SIG-M5 treated with dmso at 0.1 percent for 504 hours (cell line): ENCODE measurements at regions not wholly inside any gene's neighbourhood (a gene's known extent, or its start where the extent isn't known, plus 50 kb on each side); places are given as distances from the start of the nearest gene placed in this dataset.
"Not testable (repeated sequence)": the region's sequence is repeated elsewhere in the genome, so short reads cannot be mapped to it uniquely, and the experiment has no call there.

Experiments
- DNase-seq: peaks from one replicate; lab custom pipeline; 2025; ENCODE audit not compliant: unreplicated experiment; lab: John Stamatoyannopoulos, UW

DNA sequence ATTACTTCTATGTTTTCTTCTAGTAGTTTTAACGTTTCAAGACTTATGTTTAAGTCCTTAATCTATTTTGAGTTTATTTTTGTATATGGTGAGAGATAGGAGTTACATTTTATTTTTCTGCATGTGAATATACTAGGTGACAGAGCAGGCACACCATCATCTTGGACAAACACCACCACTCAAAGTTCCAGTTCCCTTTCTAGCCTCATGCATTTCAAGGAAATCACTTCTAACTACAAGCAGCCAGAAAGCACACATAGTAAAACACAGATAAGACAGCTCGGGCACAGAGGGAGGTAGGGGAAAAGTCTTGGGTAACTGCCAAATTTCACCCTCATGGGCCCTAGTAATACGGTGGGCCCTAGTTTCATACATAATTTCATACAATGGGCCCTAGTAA, 609.4 kb upstream of the HS3ST5 start:
- DNase-seq: no peak

- DNase-seq: no peak
These were observed 602.6 kb upstream of the HS3ST5 start for GRCh38 chr6:114945392-114945791.

DNA sequence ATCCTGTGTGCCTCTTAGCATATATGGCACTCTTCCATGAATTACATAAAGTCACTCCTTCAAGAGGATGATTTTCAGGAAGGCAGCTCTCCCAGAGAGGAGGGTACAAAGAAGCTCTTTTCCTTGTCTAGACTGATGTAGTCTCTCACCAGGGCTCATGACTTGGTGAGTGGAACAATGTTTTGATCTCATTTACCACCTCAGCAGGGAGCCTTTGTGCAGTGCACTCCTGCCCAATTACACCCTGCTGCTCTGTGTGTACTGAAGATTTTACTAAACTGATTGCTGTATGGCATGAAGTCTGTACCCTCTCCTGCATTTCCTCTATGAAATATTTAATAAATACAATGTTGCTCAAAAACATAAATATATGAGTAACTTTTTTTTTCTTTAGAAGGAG, 598.3 kb upstream of the HS3ST5 start:
- no peak for DNase-seq

- no peak for DNase-seq
These were observed 597.4 kb upstream of the HS3ST5 start for GRCh38 chr6:114940181-114940580.

- no peak for DNase-seq
These were observed 596.8 kb upstream of the HS3ST5 start for GRCh38 chr6:114939630-114940029.

- DNase-seq: no peak
These were observed 593.3 kb upstream of the HS3ST5 start for GRCh38 chr6:114936080-114936479.

- DNase-seq: no peak
These were observed 591.3 kb upstream of the HS3ST5 start for GRCh38 chr6:114934079-114934478.

DNA sequence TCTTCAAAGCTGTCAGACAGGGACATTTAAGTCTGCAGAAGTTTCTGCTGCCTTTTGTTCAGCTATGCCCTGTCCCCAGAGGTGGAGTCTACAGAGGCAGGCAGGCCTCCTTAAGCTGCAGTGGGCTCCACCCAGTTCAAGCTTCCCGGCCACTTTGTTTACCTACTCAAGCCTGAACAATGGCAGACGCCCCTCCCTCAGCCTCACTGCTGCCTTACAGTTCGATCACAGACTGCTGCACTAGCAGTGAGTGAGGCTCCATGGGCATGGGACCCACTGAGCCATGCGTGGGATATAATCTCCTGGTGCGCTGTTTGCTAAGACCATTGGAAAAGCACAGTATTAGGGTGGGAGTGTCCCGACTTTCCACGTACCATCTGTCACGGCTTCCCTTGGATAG, 585.9 kb upstream of the HS3ST5 start:
- DNase-seq: not testable (repeated sequence)

DNA sequence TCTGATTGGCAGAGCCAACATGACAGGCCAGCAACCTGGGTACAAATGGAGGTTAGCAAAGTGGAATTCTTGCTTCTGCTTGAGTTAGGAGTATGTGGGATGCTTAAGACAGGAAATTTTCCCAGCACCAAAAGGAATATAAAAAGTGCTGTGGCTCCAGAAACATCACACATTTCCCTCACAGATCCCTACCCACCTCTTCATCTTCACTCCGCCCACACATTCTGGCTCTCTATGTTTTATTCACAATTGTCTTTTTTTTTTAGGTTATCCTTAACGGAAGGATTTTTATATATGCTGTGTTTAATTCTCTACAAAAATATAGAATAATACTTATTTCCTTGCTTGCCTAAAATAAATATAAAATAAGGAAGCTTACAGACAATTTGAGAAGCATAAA, 563.3 kb upstream of the HS3ST5 start:
- no peak for DNase-seq

DNA sequence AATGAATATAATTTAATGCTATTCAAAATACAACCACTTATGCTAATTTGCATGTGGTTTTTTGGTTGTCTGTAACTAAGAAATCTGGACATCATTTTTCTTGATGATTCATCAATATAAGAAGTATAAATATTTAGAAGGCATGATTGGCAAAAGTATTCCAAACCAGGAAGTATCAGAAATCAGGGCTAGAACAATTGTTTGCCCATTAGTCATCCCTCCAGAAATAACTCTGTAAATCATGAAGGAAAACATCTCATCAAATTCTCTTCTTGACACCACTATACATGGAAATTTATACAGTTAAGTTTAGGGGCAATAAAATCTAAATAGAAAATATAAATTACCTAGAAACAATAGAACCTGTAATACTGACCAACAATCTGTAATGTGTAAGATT, 554.7 kb upstream of the HS3ST5 start:
- no peak for DNase-seq

- no peak for DNase-seq
These were observed 549.4 kb upstream of the HS3ST5 start for GRCh38 chr6:114892211-114892610.

DNA sequence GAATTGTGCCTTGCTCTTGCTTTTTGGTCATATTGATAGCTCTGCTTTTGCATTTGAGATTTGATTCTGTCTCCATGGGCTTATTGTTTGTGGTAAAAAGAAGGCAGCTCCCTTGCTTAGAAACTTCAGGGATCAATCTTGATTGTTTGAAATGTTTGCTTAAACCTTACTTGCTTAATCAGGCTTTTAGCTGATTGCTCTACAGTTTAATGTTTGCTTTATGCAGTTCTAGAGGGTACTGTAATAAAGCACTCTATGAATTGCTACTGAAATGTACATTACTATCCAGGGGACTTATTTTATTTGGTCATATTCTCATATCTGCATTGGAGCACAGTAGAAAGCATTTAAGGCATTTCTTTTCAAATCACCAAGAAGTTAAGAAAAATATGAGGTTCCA, 545.4 kb upstream of the HS3ST5 start:
- DNase-seq: no peak

GRCh38 chr6:114886670-114887436, 544.0 kb upstream of the HS3ST5 start:
- DNase-seq: no peak

- DNase-seq: no peak
These were observed 536.9 kb upstream of the HS3ST5 start for GRCh38 chr6:114879693-114880092.

- no peak for DNase-seq
These were observed 535.3 kb upstream of the HS3ST5 start for GRCh38 chr6:114878091-114878490.

DNA sequence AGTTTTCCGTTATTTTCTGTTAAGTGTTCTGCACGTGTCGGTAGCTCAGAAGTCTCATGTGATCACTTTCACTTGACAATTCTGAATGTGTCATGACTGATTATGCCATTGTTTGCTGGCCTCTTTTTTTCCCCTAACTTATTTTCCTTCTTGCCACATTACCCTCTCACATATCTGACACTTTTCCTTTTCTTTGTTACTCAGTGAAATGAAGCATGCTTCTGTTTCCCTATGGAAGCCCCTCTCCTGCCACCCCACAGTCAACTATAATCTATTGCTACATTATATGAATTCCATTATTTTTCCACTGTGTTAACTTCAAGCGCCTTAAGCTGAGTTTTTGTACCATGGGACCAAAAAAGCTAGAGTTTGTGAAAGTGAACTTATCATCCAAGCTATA, 531.6 kb upstream of the HS3ST5 start:
- no peak for DNase-seq

- DNase-seq: not testable (repeated sequence)
These were observed 522.7 kb upstream of the HS3ST5 start for GRCh38 chr6:114865506-114865905.

GRCh38 chr6:114863610-114864009, 520.8 kb upstream of the HS3ST5 start:
- DNase-seq: no peak

- DNase-seq: no peak
These were observed 520.0 kb upstream of the HS3ST5 start for GRCh38 chr6:114862819-114863218.

- no peak for DNase-seq
These were observed 519.2 kb upstream of the HS3ST5 start for GRCh38 chr6:114862064-114862463.

DNA sequence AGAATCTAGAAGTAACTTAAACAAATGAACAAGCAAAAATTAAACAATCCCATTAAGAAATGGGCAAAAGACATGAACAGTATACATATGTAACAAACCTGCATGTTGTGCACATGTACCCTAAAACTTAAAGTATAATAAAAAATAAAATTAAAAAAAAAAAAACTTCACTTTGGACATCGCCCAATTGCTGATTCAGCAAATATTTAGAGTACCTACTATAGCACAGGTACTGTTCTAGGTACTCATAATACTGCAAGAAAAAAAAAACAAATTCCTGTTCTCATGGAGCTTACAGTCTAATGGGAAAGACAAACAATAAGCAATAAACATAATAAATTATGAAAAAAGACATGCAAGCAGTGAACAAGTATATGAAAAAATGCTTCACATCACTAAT, 501.5 kb upstream of the HS3ST5 start:
- no peak for DNase-seq

- DNase-seq: no peak
These were observed 496.2 kb upstream of the HS3ST5 start for GRCh38 chr6:114839019-114839418.

GRCh38 chr6:114833211-114833610, 490.4 kb upstream of the HS3ST5 start:
- no peak for DNase-seq
